IMR-90 (cell line): ENCODE measurements at regions not wholly inside any gene's neighbourhood (a gene's known extent, or its start where the extent isn't known, plus 50 kb on each side); places are given as distances from the start of the nearest gene placed in this dataset.

ENCODE experiments used
- ATAC-seq: fragments of 200-7000 bp; cut with Tn5 transposase; 2 replicates; pipeline ENCODE4 v1.9.1; 2020; ENCODE audit warnings: low read depth, mild to moderate bottlenecking, moderate library complexity
- BruUV-seq: library from RNA; stranded (reverse); fragments of 400-500 nt; replicated peaks from 2 replicates; lab custom pipeline; 2021; lab: Mats Ljungman, UMichigan
- CTCF ChIA-PET: fragments of 300-600 bp; formaldehyde crosslinking; extraction: SDS; loops from one replicate; lab custom pipeline; 2021; ENCODE audit warnings: antibody characterized with exemption; lab: Yijun Ruan, JAX
- POLR2A ChIA-PET: fragments of 300-600 bp; sonication (Branson Sonifier 250); formaldehyde crosslinking; loops from one replicate; lab custom pipeline; 2022; ENCODE audit warnings: antibody characterized with exemption; ENCODE audit not compliant: unreplicated experiment; lab: Charles Lee
- DNase-seq: peaks from one replicate; pipeline ENCODE4 v3.0.0; 2013
- H2AFZ ChIP-seq: replicated peaks from 2 replicates; pipeline ENCODE3; 2013; ENCODE audit warnings: low read length, mild to moderate bottlenecking; ENCODE audit not compliant: poor library complexity
- H2AK5ac ChIP-seq: 2 replicates; pipeline ENCODE4 v1.6.1; 2013; ENCODE audit warnings: low read depth, low read length, inconsistent platforms
- H2AK9ac ChIP-seq: replicated peaks from 2 replicates; pipeline ENCODE3; 2013; ENCODE audit warnings: mild to moderate bottlenecking, low read depth, low read length, moderate library complexity; ENCODE audit not compliant: poor library complexity
- H2BK120ac ChIP-seq: 2 replicates; pipeline ENCODE4 v1.6.1; 2013; ENCODE audit warnings: low read depth, low read length, inconsistent platforms
- H2BK15ac ChIP-seq: 3 replicates; pipeline ENCODE4 v1.6.1; 2013; ENCODE audit warnings: low read depth, low read length, inconsistent platforms
- H2BK20ac ChIP-seq: 2 replicates; pipeline ENCODE4 v1.6.1; 2013; ENCODE audit warnings: low read depth, mild to moderate bottlenecking, inconsistent platforms, low read length, moderate library complexity
- H2BK5ac ChIP-seq: 2 replicates; pipeline ENCODE4 v1.6.1; 2013; ENCODE audit warnings: mild to moderate bottlenecking, low read depth, low read length, inconsistent platforms; ENCODE audit not compliant: poor library complexity, severe bottlenecking
- H3K14ac ChIP-seq: replicated peaks from 2 replicates; pipeline ENCODE4 v1.6.1; 2013; ENCODE audit warnings: low read depth, low read length, inconsistent platforms
- H3K18ac ChIP-seq: 2 replicates; pipeline ENCODE4 v1.6.1; 2013; ENCODE audit warnings: low read depth, low read length, control low read depth
- H3K23ac ChIP-seq: 2 replicates; pipeline ENCODE4 v1.6.1; 2013; ENCODE audit warnings: low read depth, low read length, inconsistent platforms
- H3K27ac ChIP-seq: 2 replicates; pipeline ENCODE4 v1.5.1; 2013; ENCODE audit warnings: mild to moderate bottlenecking, control low read depth, low read length; ENCODE audit not compliant: insufficient read depth
- H3K27me3 ChIP-seq: 2 replicates; pipeline ENCODE4 v1.6.1; 2013; ENCODE audit warnings: low read length; ENCODE audit not compliant: control insufficient read depth, insufficient read depth
- H3K36me3 ChIP-seq: 2 replicates; pipeline ENCODE4 v1.6.1; 2013; ENCODE audit warnings: low read length, mixed read lengths; ENCODE audit not compliant: control insufficient read depth, insufficient read depth
- H3K4ac ChIP-seq: 2 replicates; pipeline ENCODE4 v1.6.1; 2013; ENCODE audit warnings: low read depth, low read length, inconsistent platforms
- H3K4me1 ChIP-seq: 2 replicates; pipeline ENCODE4 v1.6.1; 2013; ENCODE audit warnings: low read length, mixed read lengths; ENCODE audit not compliant: control insufficient read depth, insufficient read depth
- H3K4me2 ChIP-seq: 2 replicates; pipeline ENCODE4 v1.6.1; 2013; ENCODE audit warnings: low read depth, mild to moderate bottlenecking, control low read depth, low read length, moderate library complexity
- H3K4me3 ChIP-seq: 2 replicates; pipeline ENCODE4 v1.5.1; 2013; ENCODE audit warnings: low read depth, mild to moderate bottlenecking, control low read depth, low read length, moderate library complexity; ENCODE audit not compliant: insufficient read depth
- H3K56ac ChIP-seq: 2 replicates; pipeline ENCODE4 v1.6.1; 2013; ENCODE audit warnings: low read length, inconsistent platforms; ENCODE audit not compliant: insufficient read depth; ENCODE audit errors: extremely low read depth
- H3K79me1 ChIP-seq, 2 experiments: 2 replicates each; pipeline ENCODE4 v1.6.1; 2013; ENCODE audit warnings: low read length in 2 of 2, inconsistent platforms in 1 of 2, low read depth in 1 of 2
- H3K9ac ChIP-seq: 2 replicates; pipeline ENCODE4 v1.6.1; 2013; ENCODE audit warnings: low read depth, low read length, control low read depth
- H3K9me1 ChIP-seq: 2 replicates; pipeline ENCODE4 v1.6.1; 2013; ENCODE audit warnings: low read length, inconsistent platforms; ENCODE audit not compliant: insufficient read depth
- H3K9me3 ChIP-seq: 2 replicates; pipeline ENCODE4 v1.6.1; 2013; ENCODE audit warnings: low read length; ENCODE audit not compliant: control insufficient read depth, insufficient read depth
- H4K20me1 ChIP-seq: 2 replicates; pipeline ENCODE4 v1.6.1; 2013; ENCODE audit warnings: low read length, inconsistent platforms; ENCODE audit not compliant: insufficient read depth
- H4K5ac ChIP-seq: 2 replicates; pipeline ENCODE4 v1.6.1; 2013; ENCODE audit warnings: mild to moderate bottlenecking, low read depth, low read length, control low read depth
- H4K8ac ChIP-seq, 2 experiments: 2 replicates each; pipeline ENCODE4 v1.6.1; 2013; ENCODE audit warnings: low read depth in 2 of 2, low read length in 2 of 2, control low read depth in 1 of 2, inconsistent platforms in 1 of 2
- H4K91ac ChIP-seq: 2 replicates; pipeline ENCODE4 v1.6.1; 2013; ENCODE audit warnings: low read depth, low read length, inconsistent platforms; ENCODE audit not compliant: insufficient read depth
- BHLHE40 ChIP-seq: fragments of 150-350 bp; IDR thresholded peaks from 2 replicates; pipeline ENCODE4 v1.6.1; 2016; ENCODE audit warnings: mild to moderate bottlenecking, low read depth, low read length
- CEBPB ChIP-seq: IDR thresholded peaks from 2 replicates; pipeline ENCODE4 v1.6.1; 2012; ENCODE audit warnings: low read depth, low read length, improper control_type of control experiment
- CHD1 ChIP-seq: IDR thresholded peaks from 2 replicates; pipeline ENCODE4 v1.6.1; 2012; ENCODE audit warnings: low read depth, low read length, improper control_type of control experiment
- CTCF ChIP-seq: conservative IDR thresholded peaks from 2 replicates; pipeline ENCODE4 v1.5.1; 2012; ENCODE audit warnings: mild to moderate bottlenecking, low read depth, low read length, improper control_type of control experiment
- ELK1 ChIP-seq: fragments of 150-350 bp; IDR thresholded peaks from 2 replicates; pipeline ENCODE4 v1.6.1; 2016; ENCODE audit warnings: low read depth, mild to moderate bottlenecking, low read length, moderate library complexity, borderline replicate concordance
- MAFK ChIP-seq: IDR thresholded peaks from 2 replicates; pipeline ENCODE4 v1.6.1; 2012; ENCODE audit warnings: low read depth, low read length, improper control_type of control experiment
- MXI1 ChIP-seq: IDR thresholded peaks from 2 replicates; pipeline ENCODE4 v1.6.1; 2012; ENCODE audit warnings: low read depth, mild to moderate bottlenecking, low read length, moderate library complexity, borderline replicate concordance
- SMC3 ChIP-seq: fragments of 150-350 bp; IDR thresholded peaks from 2 replicates; pipeline ENCODE4 v1.6.1; 2016; ENCODE audit warnings: low read depth, mild to moderate bottlenecking, antibody characterized with exemption, low read length, moderate library complexity
- WGBS, 2 experiments: methylation state at CpG; one replicate each; pipeline versions ENCODE4 v1.1.5 to v1.1.7; 2013; ENCODE audit warnings: missing lambda C conversion rate in 2 of 2; ENCODE audit not compliant: insufficient read length in 1 of 2; ENCODE audit errors: extremely low coverage in 2 of 2; 5-methylcytosine and 5-hydroxymethylcytosine counted together
- dilution Hi-C: fragments of 300-500 bp; cut with HindIII; formaldehyde crosslinking; loops from one replicate; pipeline ENCODE4 v1.14.3; 2018; ENCODE audit warnings: low sequenced_read_pairs; ENCODE audit not compliant: unreplicated experiment
- in situ Hi-C: fragments of 300-500 bp; cut with MboI; formaldehyde crosslinking; loops from 3 replicates; pipeline ENCODE4 v1.14.3; 2019; ENCODE audit warnings: low sequenced_read_pairs, inconsistent platforms, mixed read lengths
- intact Hi-C: fragments of 100-400 bp; cut with micrococcal nuclease; formaldehyde crosslinking; loops from 2 replicates; pipeline ENCODE4 v1.10.0; 2022

GRCh38 chr16:26717826-26718225, 348.9 kb upstream of the C16orf82 start:
- H2BK20ac ChIP-seq: no peak overlapping the region
- TF ChIP-seq CEBPB: no peak
- no peak for TF ChIP-seq ELK1
- TF ChIP-seq SMC3: no peak
- no peak for TF ChIP-seq MAFK
- no peak for TF ChIP-seq BHLHE40
- no peak for TF ChIP-seq CHD1
- no peak for TF ChIP-seq MXI1
- no peak for TF ChIP-seq CTCF
- H3K9me1 ChIP-seq: no peaks in the 10 kb centered on the region
- H3K4me3 ChIP-seq: no peak overlapping the region
- H2BK15ac ChIP-seq: no peak overlapping the region
- no peak overlapping the region for H3K18ac ChIP-seq
- H3K14ac ChIP-seq: no peak overlapping the region
- no peaks in the 10 kb centered on the region for H3K36me3 ChIP-seq
- in situ Hi-C loops: no loop called here
- H3K4me1 ChIP-seq: no peaks in the 10 kb centered on the region
- WGBS, 2 experiments: no CpG with 5 or more reads among the region's 5 CpGs
- no peak overlapping the region for H2AK9ac ChIP-seq
- BruUV-seq: no TSS peak
- H4K8ac ChIP-seq: no peak overlapping the region
- no peak overlapping the region for H4K5ac ChIP-seq
- H4K91ac ChIP-seq: no peak overlapping the region
- H2BK5ac ChIP-seq: no peak overlapping the region
- no peak overlapping the region for H3K4ac ChIP-seq
- ATAC-seq (no peak), DNase-seq (no peak)
- POLR2A ChIA-PET: no interaction called here
- no peak overlapping the region for H3K56ac ChIP-seq
- no peak overlapping the region for H3K23ac ChIP-seq
- dilution Hi-C loops: no loop called here
- H3K27ac ChIP-seq: no peak overlapping the region
- H2BK120ac ChIP-seq: no peak overlapping the region
- no peak overlapping the region for H2AK5ac ChIP-seq
- H4K20me1 ChIP-seq: no peaks in the 10 kb centered on the region
- H3K9me3 ChIP-seq: peaks cover 3% of the 10 kb centered on the region; the same call in 1 of the 2 replicates
- CTCF ChIA-PET: no interaction called here
- intact Hi-C loops: no loop called here
- H3K27me3 ChIP-seq: no peaks in the 10 kb centered on the region
- H3K4me2 ChIP-seq: no peak overlapping the region
- H3K9ac ChIP-seq: no peak overlapping the region
- no peak overlapping the region for H2AFZ ChIP-seq
- H3K79me1 ChIP-seq: no peaks in the 10 kb centered on the region
